Lung (tissue), 11 donors: ENCODE measurements at regions not wholly inside any gene's neighbourhood (a gene's known extent, or its start where the extent isn't known, plus 50 kb on each side); places are given as distances from the start of the nearest gene placed in this dataset.

Source experiments
- ATAC-seq: fragments of 200-7000 bp; cut with Tn5 transposase; one replicate; pipeline ENCODE4 v1.9.1; 2020; ENCODE audit warnings: moderate number of reproducible peaks; ENCODE audit not compliant: insufficient read depth, low FRiP score
- DNase-seq, 3 donors: peaks; one replicate each; pipeline ENCODE4 v3.0.0-alpha.2; 2013 to 2017
- H3K27ac ChIP-seq, 2 donors: one replicate each; pipeline ENCODE4 v1.5.1; 2013; ENCODE audit warnings: mild to moderate bottlenecking in 2 of 2, moderate library complexity in 2 of 2, control low read depth in 1 of 2, inconsistent platforms in 1 of 2, low read depth in 1 of 2, low read length in 1 of 2
- H3K27me3 ChIP-seq, 3 donors: one replicate each; pipeline ENCODE4 v1.5.1; 2013; ENCODE audit warnings: low read length in 2 of 3; ENCODE audit not compliant: control insufficient read depth in 3 of 3, insufficient read depth in 3 of 3
- H3K36me3 ChIP-seq, 4 donors: one replicate each; pipeline ENCODE4 v1.5.1; 2013; ENCODE audit warnings: low read length in 4 of 4, mild to moderate bottlenecking in 1 of 4, moderate library complexity in 1 of 4; ENCODE audit not compliant: control insufficient read depth in 4 of 4, insufficient read depth in 4 of 4
- H3K4me1 ChIP-seq, 5 donors: one replicate each; pipeline ENCODE4 v1.5.1; 2013; ENCODE audit warnings: low read length in 5 of 5, mild to moderate bottlenecking in 2 of 5, moderate library complexity in 1 of 5; ENCODE audit not compliant: control insufficient read depth in 5 of 5, insufficient read depth in 5 of 5
- H3K4me3 ChIP-seq: one replicate; pipeline ENCODE4 v1.5.1; 2013; ENCODE audit warnings: mild to moderate bottlenecking, control low read depth, moderate library complexity
- H3K9ac ChIP-seq, 2 donors: one replicate each; pipeline ENCODE4 v1.5.1; 2013; ENCODE audit warnings: low read length in 2 of 2, control low read depth in 1 of 2; ENCODE audit not compliant: insufficient read depth in 1 of 2
- H3K9me3 ChIP-seq, 4 donors: one replicate each; pipeline ENCODE4 v1.5.1; 2013; ENCODE audit warnings: low read length in 3 of 4, mild to moderate bottlenecking in 1 of 4, moderate library complexity in 1 of 4; ENCODE audit not compliant: control insufficient read depth in 4 of 4, insufficient read depth in 3 of 4
- CTCF ChIP-seq: IDR thresholded peaks from 2 replicates; pipeline ENCODE4 v1.5.1; 2012; ENCODE audit warnings: mild to moderate bottlenecking; ENCODE audit errors: control extremely low read depth, extremely low read depth
- WGBS, 2 donors: extraction: QIAGEN DNeasy Blood & Tissue Kit; methylation state at CpG; one replicate each; pipeline ENCODE4 v1.1.7; 2013; 5-methylcytosine and 5-hydroxymethylcytosine counted together
- donor health status: control.
- donor health status: control.
- donor health status: Bipolar disorder and iron deficiency.
- donor health status: healthy.
- donor health status: DM: yes; HTN: yes; CAD: no.

GRCh38 chr2:120971866-120972265 lies 236.2 kb downstream of the GLI2 start:
- Histone ChIP-seq H3K27me3 (peaks cover 0 to 4% (median 0%) of the 10 kb centered on the region in 3 donors), H3K9ac (no peak overlapping the region), H3K9me3 (peaks cover 0 to 5% (median 0%) of the 10 kb centered on the region in 4 donors), H3K4me1 (peaks cover 0 to 2% (median 0%) of the 10 kb centered on the region in 5 donors), H3K36me3 (peaks cover 0 to 58% (median 22%) of the 10 kb centered on the region in 4 donors), H3K27ac (no peak overlapping the region), H3K4me3 (no peak overlapping the region)
- ATAC-seq, result no peak
- no peak for DNase-seq
- no peak for TF ChIP-seq CTCF
- WGBS, 2 donors, result 93 to 97% methylated on average over 12 of the region's 12 CpGs

GRCh38 chr2:120972286-120972685 lies 236.6 kb downstream of the GLI2 start:
- Histone ChIP-seq H3K27me3 (peaks cover 0 to 4% (median 0%) of the 10 kb centered on the region in 3 donors), H3K4me3 (no peak overlapping the region), H3K9ac (no peak overlapping the region), H3K36me3 (peaks cover 0 to 59% (median 22%) of the 10 kb centered on the region in 4 donors), H3K27ac (no peak overlapping the region), H3K9me3 (peaks cover 0 to 5% (median 0%) of the 10 kb centered on the region in 4 donors), H3K4me1 (peaks cover 0 to 2% (median 0%) of the 10 kb centered on the region in 5 donors)
- WGBS, 2 donors, result 68 to 77% methylated on average over 6 of the region's 6 CpGs
- TF ChIP-seq CTCF, result no peak
- ATAC-seq (no peak), DNase-seq (no peak)

- no peak for DNase-seq
- Histone ChIP-seq H3K27me3 (no peaks in the 10 kb centered on the region), H3K9ac (no peak overlapping the region), H3K4me3 (no peak overlapping the region), H3K4me1 (peaks cover 0 to 2% (median 0%) of the 10 kb centered on the region in 5 donors), H3K36me3 (peaks cover 0 to 59% (median 26%) of the 10 kb centered on the region in 4 donors), H3K27ac (no peak overlapping the region), H3K9me3 (peaks cover 0 to 5% (median 0%) of the 10 kb centered on the region in 4 donors)
- no peak for TF ChIP-seq CTCF
- 91 to 95% methylated on average over 17 of the region's 17 CpGs for WGBS, 2 donors
- no peak for ATAC-seq
Measured at GRCh38 chr2:120973196-120973595, 237.5 kb downstream of the GLI2 start.

GRCh38 chr2:120974950-120975349 lies 239.3 kb downstream of the GLI2 start:
- no peak overlapping the region for H3K27ac ChIP-seq
- no peaks in the 10 kb centered on the region for H3K27me3 ChIP-seq
- ATAC-seq (no peak), DNase-seq (no peak)
- H3K4me1 ChIP-seq, result peaks cover 0 to 2% (median 0%) of the 10 kb centered on the region in 5 donors
- no peak overlapping the region for H3K4me3 ChIP-seq
- no peak for TF ChIP-seq CTCF
- H3K9ac ChIP-seq, result no peak overlapping the region
- H3K36me3 ChIP-seq, result peaks cover 0 to 61% (median 30%) of the 10 kb centered on the region in 4 donors
- peaks cover 0 to 3% (median 1%) of the 10 kb centered on the region in 4 donors for H3K9me3 ChIP-seq
- 96 to 99% methylated on average over 4 of the region's 4 CpGs for WGBS, 2 donors
